Nephron (organoid): ENCODE measurements at regions not wholly inside any gene's neighbourhood (a gene's known extent, or its start where the extent isn't known, plus 50 kb on each side); places are given as distances from the start of the nearest gene placed in this dataset.

Experiments used
- H3K27ac Mint-ChIP-seq, 3 experiments: 2 replicates each; pipeline ENCODE4 v1.8.0; 2020; ENCODE audit warnings: mixed read lengths in 3 of 3, mild to moderate bottlenecking in 2 of 3, moderate library complexity in 1 of 3
- H3K27me3 Mint-ChIP-seq: 2 replicates; pipeline ENCODE4 v1.8.0; 2021; ENCODE audit warnings: low read depth, mild to moderate bottlenecking, moderate library complexity, mixed read lengths
- H3K36me3 Mint-ChIP-seq: 2 replicates; pipeline ENCODE4 v1.8.0; 2020; ENCODE audit warnings: low read depth, mixed read lengths
- H3K4me1 Mint-ChIP-seq: 2 replicates; pipeline ENCODE4 v1.8.0; 2020; ENCODE audit warnings: mixed read lengths
- H3K4me3 Mint-ChIP-seq, 3 experiments: 2 replicates each; pipeline ENCODE4 v1.8.0; 2020; ENCODE audit warnings: mild to moderate bottlenecking in 3 of 3, mixed read lengths in 3 of 3, moderate library complexity in 2 of 3
- H3K9me3 Mint-ChIP-seq: 2 replicates; pipeline ENCODE4 v1.8.0; 2020; ENCODE audit warnings: mixed read lengths
- TF ChIP-seq, protein P1 (sequence below), 3 experiments: fragments of 200-600 bp; sonication (generic); IDR thresholded peaks; one replicate each; pipeline ENCODE4 v1.5.0; 2021; ENCODE audit warnings: antibody characterized with exemption in 3 of 3; ENCODE audit not compliant: unreplicated experiment in 3 of 3

- H3K9me3 Mint-ChIP-seq = peaks cover 2% of the 10 kb centered on the region
- H3K4me3 Mint-ChIP-seq = no peak overlapping the region
- no peaks in the 10 kb centered on the region for H3K36me3 Mint-ChIP-seq
- H3K27ac Mint-ChIP-seq = peak overlapping the region; percentile 44 to 86 (median 51)
- TF ChIP-seq, protein P1, sequence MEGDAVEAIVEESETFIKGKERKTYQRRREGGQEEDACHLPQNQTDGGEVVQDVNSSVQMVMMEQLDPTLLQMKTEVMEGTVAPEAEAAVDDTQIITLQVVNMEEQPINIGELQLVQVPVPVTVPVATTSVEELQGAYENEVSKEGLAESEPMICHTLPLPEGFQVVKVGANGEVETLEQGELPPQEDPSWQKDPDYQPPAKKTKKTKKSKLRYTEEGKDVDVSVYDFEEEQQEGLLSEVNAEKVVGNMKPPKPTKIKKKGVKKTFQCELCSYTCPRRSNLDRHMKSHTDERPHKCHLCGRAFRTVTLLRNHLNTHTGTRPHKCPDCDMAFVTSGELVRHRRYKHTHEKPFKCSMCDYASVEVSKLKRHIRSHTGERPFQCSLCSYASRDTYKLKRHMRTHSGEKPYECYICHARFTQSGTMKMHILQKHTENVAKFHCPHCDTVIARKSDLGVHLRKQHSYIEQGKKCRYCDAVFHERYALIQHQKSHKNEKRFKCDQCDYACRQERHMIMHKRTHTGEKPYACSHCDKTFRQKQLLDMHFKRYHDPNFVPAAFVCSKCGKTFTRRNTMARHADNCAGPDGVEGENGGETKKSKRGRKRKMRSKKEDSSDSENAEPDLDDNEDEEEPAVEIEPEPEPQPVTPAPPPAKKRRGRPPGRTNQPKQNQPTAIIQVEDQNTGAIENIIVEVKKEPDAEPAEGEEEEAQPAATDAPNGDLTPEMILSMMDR (IDR thresholded peaks at IDR 0.05; ENCODE audit: unreplicated experiment in 3 of 3) = no peak
- H3K4me1 Mint-ChIP-seq = peaks cover 6% of the 10 kb centered on the region
- H3K27me3 Mint-ChIP-seq = peaks cover 10% of the 10 kb centered on the region
Observed at GRCh38 chr18:78191276-78191675, 788.3 kb upstream of the SALL3 start.

DNA sequence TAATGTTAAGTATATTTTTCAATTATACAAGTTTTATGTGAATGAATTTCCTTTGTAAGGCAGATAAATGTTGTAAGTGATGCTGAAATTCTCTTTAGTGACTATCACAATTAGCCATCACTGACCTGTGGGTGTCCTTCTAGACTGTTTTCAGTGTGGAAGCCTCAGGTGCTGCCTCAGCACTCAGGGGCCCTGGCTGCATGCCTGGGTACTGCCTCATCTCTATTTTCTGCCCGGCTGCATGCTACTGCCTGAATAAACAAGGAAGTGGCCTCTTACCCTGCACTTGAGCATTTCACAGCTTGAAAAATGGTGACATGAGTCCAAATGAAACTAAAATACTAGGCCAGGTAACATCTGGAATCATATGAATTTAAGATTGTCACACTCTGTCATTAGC lies 787.6 kb upstream of the SALL3 start:
- TF ChIP-seq, protein P1 (IDR thresholded peaks at IDR 0.05; ENCODE audit: unreplicated experiment in 3 of 3) = peak; percentile 37 to 48 (median 40)
- Mint-ChIP-seq H3K4me3 (no peak overlapping the region), H3K9me3 (peaks cover 2% of the 10 kb centered on the region), H3K36me3 (no peaks in the 10 kb centered on the region), H3K27me3 (peaks cover 10% of the 10 kb centered on the region), H3K4me1 (peaks cover 6% of the 10 kb centered on the region), H3K27ac (peak overlapping the region; percentile 44 to 86 (median 51))

DNA sequence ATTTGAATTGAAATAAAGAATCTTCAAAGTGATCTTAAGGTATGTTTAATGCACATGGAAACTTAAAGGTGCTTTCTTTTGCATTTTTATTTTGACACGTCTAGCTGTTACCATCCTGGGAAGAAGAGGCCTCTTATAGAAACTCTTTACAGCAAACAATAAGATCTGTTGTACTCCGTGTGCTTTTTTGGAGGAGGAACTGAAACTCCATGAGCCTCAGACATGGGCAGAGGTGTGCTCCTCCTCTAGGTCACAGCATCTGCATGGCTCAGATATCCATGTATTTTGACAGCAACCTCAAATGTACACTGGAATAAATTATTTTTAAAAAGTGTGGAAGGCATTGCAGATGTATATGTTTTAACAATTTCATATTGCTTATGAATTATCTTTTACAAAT lies 783.3 kb upstream of the SALL3 start:
- Mint-ChIP-seq H3K4me1 (peaks cover 5% of the 10 kb centered on the region), H3K36me3 (no peaks in the 10 kb centered on the region), H3K4me3 (no peak overlapping the region), H3K27ac (no peak overlapping the region), H3K27me3 (peaks cover 6% of the 10 kb centered on the region), H3K9me3 (no peaks in the 10 kb centered on the region)
- TF ChIP-seq, protein P1 (IDR thresholded peaks at IDR 0.05; ENCODE audit: unreplicated experiment in 3 of 3) = no peak

DNA sequence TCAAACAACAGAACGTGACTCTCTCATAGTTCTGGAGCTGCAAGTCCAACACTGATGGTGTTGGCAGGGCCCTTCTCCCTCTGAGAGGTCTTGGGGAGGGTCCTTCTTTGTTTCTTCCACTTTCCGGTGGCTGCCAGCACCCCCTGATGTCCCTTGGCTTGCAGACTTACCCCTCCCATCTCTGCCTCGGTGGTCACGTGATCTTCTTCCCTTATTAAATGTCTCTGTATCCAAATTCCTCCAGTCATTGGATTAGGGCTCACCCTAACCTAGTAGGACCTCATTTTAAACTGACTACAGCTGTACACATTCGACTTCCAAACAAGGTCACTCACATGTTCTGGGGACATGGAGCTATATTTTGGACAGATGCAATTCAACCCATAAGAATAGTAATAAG lies 780.6 kb upstream of the SALL3 start:
- TF ChIP-seq, protein P1 (IDR thresholded peaks at IDR 0.05; ENCODE audit: unreplicated experiment in 3 of 3) = no peak
- Mint-ChIP-seq H3K27ac (no peak overlapping the region), H3K27me3 (peaks cover 10% of the 10 kb centered on the region), H3K9me3 (no peaks in the 10 kb centered on the region), H3K4me1 (no peaks in the 10 kb centered on the region), H3K36me3 (peaks cover 4% of the 10 kb centered on the region), H3K4me3 (no peak overlapping the region)

- H3K27me3 Mint-ChIP-seq = peaks cover 6% of the 10 kb centered on the region
- peaks cover 4% of the 10 kb centered on the region for H3K36me3 Mint-ChIP-seq
- no peak overlapping the region for H3K4me3 Mint-ChIP-seq
- no peaks in the 10 kb centered on the region for H3K9me3 Mint-ChIP-seq
- TF ChIP-seq, protein P1 (IDR thresholded peaks at IDR 0.05; ENCODE audit: unreplicated experiment in 3 of 3) = no peak
- no peaks in the 10 kb centered on the region for H3K4me1 Mint-ChIP-seq
- H3K27ac Mint-ChIP-seq = no peak overlapping the region
Observed at GRCh38 chr18:78199611-78200010, 780.0 kb upstream of the SALL3 start.

DNA sequence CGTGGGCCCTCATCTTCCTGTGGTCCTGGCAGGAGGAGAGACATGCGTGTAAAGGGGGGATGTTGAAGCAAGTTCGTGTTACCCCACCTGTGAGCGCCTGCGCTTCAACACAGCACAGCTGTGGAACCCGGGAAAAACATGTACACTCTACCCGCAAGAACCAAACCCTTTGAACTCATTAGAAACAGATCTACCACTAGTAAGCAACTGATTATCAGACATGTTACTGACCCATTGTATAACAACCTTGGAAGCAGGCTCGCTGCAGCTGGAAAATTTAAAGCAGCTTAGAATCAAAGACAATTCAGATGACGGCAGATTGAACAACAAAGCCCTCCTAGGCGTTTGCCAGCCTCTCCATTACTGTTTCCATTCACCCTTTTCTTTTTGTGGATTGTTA lies 771.7 kb upstream of the SALL3 start:
- H3K36me3 Mint-ChIP-seq = no peaks in the 10 kb centered on the region
- peaks cover 3% of the 10 kb centered on the region for H3K4me1 Mint-ChIP-seq

More for the DNA sequence above, 771.7 kb upstream of the SALL3 start:
- peaks cover 3% of the 10 kb centered on the region for H3K9me3 Mint-ChIP-seq
- H3K27me3 Mint-ChIP-seq = peaks cover 7% of the 10 kb centered on the region
- H3K4me3 Mint-ChIP-seq = no peak overlapping the region
- TF ChIP-seq, protein P1 (IDR thresholded peaks at IDR 0.05; ENCODE audit: unreplicated experiment in 3 of 3) = no peak
- H3K27ac Mint-ChIP-seq = peak overlapping the region in 1 of 3 experiments; percentile 15
